ENCODE measurements at regions not wholly inside any gene's neighbourhood (a gene's known extent, or its start where the extent isn't known, plus 50 kb on each side); places are given as distances from the start of the nearest gene placed in this dataset.

DNA sequence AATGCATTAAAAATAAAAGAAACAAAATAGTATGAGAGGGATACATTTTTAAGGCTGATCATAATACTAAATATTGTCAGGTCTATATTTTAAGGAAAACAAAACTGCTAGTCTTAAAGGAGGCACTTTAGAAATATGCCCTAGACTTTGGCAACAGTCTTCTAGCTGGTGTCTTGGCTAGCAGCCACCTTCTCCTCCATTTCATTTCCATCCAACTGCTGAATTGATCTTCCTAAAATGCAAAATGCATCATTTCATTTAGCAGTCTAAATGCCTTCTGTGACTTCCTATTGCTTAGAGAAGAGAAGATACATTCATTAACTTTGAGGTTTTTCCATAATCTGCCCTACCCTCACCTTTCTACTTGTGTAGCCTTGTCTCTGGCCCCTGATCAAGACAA is 1404.1 kb downstream of the CDH11 start:
- ATAC-seq (ENCODE audit: poor library complexity) (no peak), DNase-seq (no peak)
- no peaks in the 10 kb centered on the region for H3K36me3 ChIP-seq (ENCODE audit: insufficient read depth, low read length)
- no peaks in the 10 kb centered on the region for H3K4me1 Mint-ChIP-seq (ENCODE audit: low read depth)
- POLR2A ChIA-PET = no interaction called here
- CTCF ChIA-PET = no interaction called here
- H3K4me3 Mint-ChIP-seq = no peak overlapping the region
- no peaks in the 10 kb centered on the region for H3K27me3 ChIP-seq (ENCODE audit: control insufficient read depth in 1 of 2, insufficient read depth in 2 of 2, low read length in 2 of 2)
- peaks cover 12% of the 10 kb centered on the region for H3K9me3 Mint-ChIP-seq
- H3K27ac Mint-ChIP-seq = no peak overlapping the region
- no peak overlapping the region for H3K4me3 ChIP-seq (ENCODE audit: low read length)
- intact Hi-C loops (cut with DNase I, micrococcal nuclease) = no loop called here
- no peaks in the 10 kb centered on the region for H3K36me3 Mint-ChIP-seq (ENCODE audit: low read depth)
- no peaks in the 10 kb centered on the region for H3K4me1 ChIP-seq (ENCODE audit: insufficient read depth, low read length)
- TF ChIP-seq, protein P1, sequence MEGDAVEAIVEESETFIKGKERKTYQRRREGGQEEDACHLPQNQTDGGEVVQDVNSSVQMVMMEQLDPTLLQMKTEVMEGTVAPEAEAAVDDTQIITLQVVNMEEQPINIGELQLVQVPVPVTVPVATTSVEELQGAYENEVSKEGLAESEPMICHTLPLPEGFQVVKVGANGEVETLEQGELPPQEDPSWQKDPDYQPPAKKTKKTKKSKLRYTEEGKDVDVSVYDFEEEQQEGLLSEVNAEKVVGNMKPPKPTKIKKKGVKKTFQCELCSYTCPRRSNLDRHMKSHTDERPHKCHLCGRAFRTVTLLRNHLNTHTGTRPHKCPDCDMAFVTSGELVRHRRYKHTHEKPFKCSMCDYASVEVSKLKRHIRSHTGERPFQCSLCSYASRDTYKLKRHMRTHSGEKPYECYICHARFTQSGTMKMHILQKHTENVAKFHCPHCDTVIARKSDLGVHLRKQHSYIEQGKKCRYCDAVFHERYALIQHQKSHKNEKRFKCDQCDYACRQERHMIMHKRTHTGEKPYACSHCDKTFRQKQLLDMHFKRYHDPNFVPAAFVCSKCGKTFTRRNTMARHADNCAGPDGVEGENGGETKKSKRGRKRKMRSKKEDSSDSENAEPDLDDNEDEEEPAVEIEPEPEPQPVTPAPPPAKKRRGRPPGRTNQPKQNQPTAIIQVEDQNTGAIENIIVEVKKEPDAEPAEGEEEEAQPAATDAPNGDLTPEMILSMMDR (IDR thresholded peaks at IDR 0.05) = no peak
- no peak overlapping the region for H3K27ac ChIP-seq (ENCODE audit: low read depth in 1 of 2, low read length in 2 of 2)
- H3K27me3 Mint-ChIP-seq = no peaks in the 10 kb centered on the region
- H3K9me3 ChIP-seq (ENCODE audit: control insufficient read depth in 1 of 2, insufficient read depth in 1 of 2, low read length in 2 of 2) = peaks cover 3 to 8% of the 10 kb centered on the region in 2 experiments

DNA sequence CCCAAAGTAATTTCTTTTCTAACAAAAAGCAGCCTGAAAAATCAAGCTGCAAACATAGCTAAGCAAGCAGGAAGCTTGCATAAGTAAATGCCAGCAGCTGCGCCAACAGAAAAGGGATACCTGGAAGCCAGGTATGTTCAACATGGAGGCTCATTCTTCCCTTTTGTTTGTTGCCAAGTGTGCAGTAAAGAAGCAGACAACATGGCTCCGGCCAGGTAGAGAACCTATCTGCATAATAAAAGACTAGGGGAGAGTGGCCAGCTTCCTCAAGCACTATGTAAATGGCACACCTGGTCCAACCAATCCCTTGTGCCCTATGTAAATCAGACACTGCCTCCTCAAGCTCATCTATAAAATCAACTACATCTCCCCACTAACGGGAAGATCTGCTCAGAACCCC is 1407.0 kb downstream of the CDH11 start:
- ATAC-seq (ENCODE audit: poor library complexity) (no peak), DNase-seq (no peak)
- Mint-ChIP-seq H3K9me3 (peaks cover 10% of the 10 kb centered on the region), H3K4me3 (no peak overlapping the region), H3K27me3 (no peaks in the 10 kb centered on the region), H3K36me3 (ENCODE audit: low read depth) (no peaks in the 10 kb centered on the region), H3K27ac (no peak overlapping the region), H3K4me1 (ENCODE audit: low read depth) (no peaks in the 10 kb centered on the region)
- H3K27ac ChIP-seq (ENCODE audit: low read depth in 1 of 2, low read length in 2 of 2) = no peak overlapping the region
- peaks cover 3 to 8% of the 10 kb centered on the region in 2 experiments for H3K9me3 ChIP-seq (ENCODE audit: control insufficient read depth in 1 of 2, insufficient read depth in 1 of 2, low read length in 2 of 2)
- ChIA-PET POLR2A (no interaction called here), CTCF (no interaction called here)
- H3K4me3 ChIP-seq (ENCODE audit: low read length) = no peak overlapping the region
- intact Hi-C loops (cut with DNase I, micrococcal nuclease) = no loop called here
- H3K27me3 ChIP-seq (ENCODE audit: control insufficient read depth in 1 of 2, insufficient read depth in 2 of 2, low read length in 2 of 2) = no peaks in the 10 kb centered on the region
- TF ChIP-seq, protein P1 (IDR thresholded peaks at IDR 0.05) = no peak
- no peaks in the 10 kb centered on the region for H3K4me1 ChIP-seq (ENCODE audit: insufficient read depth, low read length)
- no peaks in the 10 kb centered on the region for H3K36me3 ChIP-seq (ENCODE audit: insufficient read depth, low read length)

DNA sequence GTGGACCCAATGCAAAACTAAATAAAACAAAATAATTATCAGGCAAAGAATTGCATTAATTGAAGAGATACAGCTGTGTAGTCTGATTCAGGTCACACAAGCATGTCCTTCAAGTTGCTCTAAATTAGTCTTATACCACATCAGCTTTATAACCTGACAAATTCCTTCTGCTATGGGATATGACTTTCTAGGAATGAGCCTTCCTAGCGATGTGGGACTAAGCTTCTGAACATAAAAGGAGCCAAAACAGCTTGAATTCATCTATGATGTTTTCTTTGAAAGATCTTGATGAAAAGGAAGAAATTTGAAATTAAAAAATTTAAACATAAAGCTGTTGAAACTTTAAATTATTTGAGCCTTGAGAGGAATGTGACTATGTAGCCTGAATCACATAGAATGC is 1409.1 kb downstream of the CDH11 start:
- Histone ChIP-seq H3K4me3 (ENCODE audit: low read length) (no peak overlapping the region), H3K4me1 (ENCODE audit: insufficient read depth, low read length) (no peaks in the 10 kb centered on the region), H3K27ac (ENCODE audit: low read depth in 1 of 2, low read length in 2 of 2) (no peak overlapping the region), H3K9me3 (ENCODE audit: control insufficient read depth in 1 of 2, insufficient read depth in 1 of 2, low read length in 2 of 2) (peaks cover 3 to 5% of the 10 kb centered on the region in 2 experiments), H3K27me3 (ENCODE audit: control insufficient read depth in 1 of 2, insufficient read depth in 2 of 2, low read length in 2 of 2) (no peaks in the 10 kb centered on the region), H3K36me3 (ENCODE audit: insufficient read depth, low read length) (no peaks in the 10 kb centered on the region)
- ATAC-seq (ENCODE audit: poor library complexity) = no peak
- H3K27ac Mint-ChIP-seq = no peak overlapping the region
- POLR2A ChIA-PET = no interaction called here
- no peaks in the 10 kb centered on the region for H3K27me3 Mint-ChIP-seq
- DNase-seq = no peak
- H3K9me3 Mint-ChIP-seq = peaks cover 8% of the 10 kb centered on the region
- TF ChIP-seq, protein P1 (IDR thresholded peaks at IDR 0.05) = no peak
- CTCF ChIA-PET = no interaction called here
- intact Hi-C loops (cut with DNase I, micrococcal nuclease) = no loop called here
- no peak overlapping the region for H3K4me3 Mint-ChIP-seq
- H3K36me3 Mint-ChIP-seq (ENCODE audit: low read depth) = no peaks in the 10 kb centered on the region
- H3K4me1 Mint-ChIP-seq (ENCODE audit: low read depth) = no peaks in the 10 kb centered on the region

Data from CD4-positive, alpha-beta T cell (primary cell).